Stimulated activated naive CD8-positive, alpha-beta T cell treated with anti-CD3 and anti-CD28 coated beads, Interleukin-15, amount 100 ng/mL, for 72 hours (primary cell): ENCODE measurements at regions not wholly inside any gene's neighbourhood (a gene's known extent, or its start where the extent isn't known, plus 50 kb on each side); places are given as distances from the start of the nearest gene placed in this dataset.
"Not testable (repeated sequence)": the region's sequence is repeated elsewhere in the genome, so short reads cannot be mapped to it uniquely, and the experiment has no call there.

Experiments
- ATAC-seq: fragments of 150-1000 bp; cut with Tn5 transposase; 2 replicates; pipeline ENCODE4 v1.10.0; 2021; ENCODE audit warnings: mild to moderate bottlenecking, moderate library complexity
- DNase-seq, 2 donors: peaks; one replicate each; pipeline ENCODE4 v3.0.0; 2021 to 2022
- H3K27ac Mint-ChIP-seq, 2 donors: one replicate each; pipeline ENCODE4 v1.8.0; 2022; ENCODE audit warnings: mild to moderate bottlenecking in 2 of 2, mixed read lengths in 2 of 2, moderate library complexity in 2 of 2
- H3K27me3 Mint-ChIP-seq: one replicate; pipeline ENCODE4 v1.8.0; 2022; ENCODE audit warnings: mixed read lengths
- H3K4me1 Mint-ChIP-seq: one replicate; pipeline ENCODE4 v1.8.0; 2022; ENCODE audit warnings: mild to moderate bottlenecking, mixed read lengths
- H3K4me3 Mint-ChIP-seq, 2 donors: one replicate each; pipeline ENCODE4 v1.8.0; 2022; ENCODE audit warnings: mild to moderate bottlenecking in 2 of 2, mixed read lengths in 2 of 2, moderate library complexity in 1 of 2
- H3K9me3 Mint-ChIP-seq, 2 donors: one replicate each; pipeline ENCODE4 v1.8.0; 2022; ENCODE audit warnings: mixed read lengths in 2 of 2

DNA sequence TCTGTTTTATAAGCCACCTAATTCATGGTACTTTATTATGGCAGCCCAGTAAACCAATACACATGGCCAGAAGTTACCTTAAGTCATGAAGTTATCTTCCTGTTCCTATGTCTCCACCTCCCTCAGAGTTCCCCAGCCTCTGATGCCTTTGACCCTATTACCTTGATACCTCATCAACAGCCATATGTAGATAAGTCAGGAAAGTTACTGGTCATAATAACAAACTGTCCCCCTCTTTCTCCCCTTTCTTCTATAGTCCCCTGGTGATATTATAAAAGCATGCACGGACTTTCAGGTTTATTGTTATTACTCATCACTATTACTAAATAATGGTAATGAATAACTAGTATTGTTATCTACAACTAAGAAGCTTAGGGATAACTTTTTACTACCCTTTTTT is 168.9 kb upstream of the FER start:
- no peak overlapping the region for H3K4me3 Mint-ChIP-seq
- peaks cover 12% of the 10 kb centered on the region for H3K27me3 Mint-ChIP-seq
- ATAC-seq (no peak), DNase-seq (no peak)
- H3K4me1 Mint-ChIP-seq = no peaks in the 10 kb centered on the region
- peaks cover 17 to 25% of the 10 kb centered on the region in 2 donors for H3K9me3 Mint-ChIP-seq
- H3K27ac Mint-ChIP-seq = no peak overlapping the region

- Mint-ChIP-seq H3K4me3 (no peak overlapping the region), H3K27ac (no peak overlapping the region), H3K9me3 (peaks cover under 1% of the 10 kb centered on the region in 2 donors), H3K4me1 (no peaks in the 10 kb centered on the region), H3K27me3 (peaks cover 13% of the 10 kb centered on the region)
- DNase-seq (no peak), ATAC-seq (no peak)
These were observed 180.3 kb upstream of the FER start for GRCh38 chr5:108567429-108567828.

DNA sequence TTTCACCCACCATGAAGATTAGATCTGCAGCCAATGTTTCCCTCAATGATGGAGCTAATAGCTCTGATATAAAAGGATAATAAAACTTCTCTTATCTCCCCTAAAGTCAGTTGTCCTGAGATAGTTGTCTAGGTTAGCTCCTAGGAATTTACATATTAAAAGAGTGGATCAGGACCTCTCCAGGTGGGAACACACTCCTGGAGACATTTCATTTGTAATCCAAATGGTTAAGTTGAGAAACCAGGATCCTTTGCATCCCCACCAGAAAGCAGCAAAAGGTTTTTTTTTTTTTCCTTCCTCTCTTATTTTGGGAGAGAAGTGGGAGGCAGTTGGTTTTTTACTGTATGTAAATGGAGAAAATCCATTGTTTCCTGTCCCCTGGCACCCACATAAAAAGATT is 182.5 kb upstream of the FBXL17 start:
- DNase-seq = no peak
- H3K4me3 Mint-ChIP-seq = no peak overlapping the region
- H3K27me3 Mint-ChIP-seq = peaks cover 10% of the 10 kb centered on the region
- no peaks in the 10 kb centered on the region for H3K9me3 Mint-ChIP-seq
- ATAC-seq = no peak
- H3K4me1 Mint-ChIP-seq = no peaks in the 10 kb centered on the region
- no peak overlapping the region for H3K27ac Mint-ChIP-seq

GRCh38 chr5:108562205-108562454 is 180.2 kb upstream of the FBXL17 start:
- Mint-ChIP-seq H3K4me3 (no peak overlapping the region), H3K4me1 (no peaks in the 10 kb centered on the region), H3K27me3 (peaks cover 10% of the 10 kb centered on the region), H3K27ac (no peak overlapping the region), H3K9me3 (no peaks in the 10 kb centered on the region)
- DNase-seq (no peak), ATAC-seq (no peak)

GRCh38 chr5:108561416-108562204 is 179.7 kb upstream of the FBXL17 start:
- H3K4me1 Mint-ChIP-seq = no peaks in the 10 kb centered on the region
- H3K4me3 Mint-ChIP-seq = no peak overlapping the region
- no peak overlapping the region for H3K27ac Mint-ChIP-seq
- no peaks in the 10 kb centered on the region for H3K9me3 Mint-ChIP-seq
- H3K27me3 Mint-ChIP-seq = peaks cover 10% of the 10 kb centered on the region
- DNase-seq (no peak), ATAC-seq (no peak)

DNA sequence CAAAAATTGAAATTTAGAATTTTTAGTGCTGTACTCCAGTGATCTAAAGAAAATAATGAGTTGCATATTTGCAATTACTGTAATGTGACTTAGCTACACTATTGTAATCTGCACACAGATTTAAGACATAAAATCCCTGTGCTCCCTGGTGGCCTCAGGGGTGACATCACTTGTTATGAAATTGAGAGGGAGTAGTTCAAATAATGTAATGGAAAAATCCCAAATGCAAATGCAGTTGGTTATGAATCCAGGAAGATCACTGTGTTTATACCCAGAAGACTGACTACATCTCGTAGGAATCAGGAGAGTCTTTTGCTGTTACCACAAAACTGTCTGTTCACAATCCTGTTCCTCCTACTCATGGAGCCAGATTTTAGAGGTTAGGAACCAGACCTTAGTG is 178.7 kb upstream of the FBXL17 start:
- no peak for DNase-seq
- Mint-ChIP-seq H3K4me1 (no peaks in the 10 kb centered on the region), H3K4me3 (no peak overlapping the region), H3K27me3 (peaks cover 9% of the 10 kb centered on the region), H3K9me3 (no peaks in the 10 kb centered on the region), H3K27ac (no peak overlapping the region)
- no peak for ATAC-seq

DNA sequence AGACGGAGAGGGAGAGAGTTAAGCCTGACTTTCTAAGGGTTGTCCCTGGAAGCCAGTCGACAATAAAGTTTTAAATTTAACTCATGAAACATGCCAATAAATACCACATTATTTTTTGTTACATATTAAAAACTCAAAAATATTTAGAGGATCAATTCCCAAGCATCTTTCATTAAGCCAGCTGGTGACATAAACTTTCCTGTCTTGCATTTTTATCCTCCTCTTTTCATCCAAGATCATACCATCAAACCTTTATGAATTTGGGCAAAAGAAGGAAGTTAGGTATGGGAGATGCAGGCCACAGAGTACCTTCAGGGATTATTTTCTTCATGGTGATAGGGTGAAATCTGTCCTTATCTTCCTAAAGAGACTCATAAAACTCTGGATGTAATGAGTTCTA is 178.3 kb upstream of the FBXL17 start:
- ATAC-seq = no peak
- no peak for DNase-seq
- no peak overlapping the region for H3K4me3 Mint-ChIP-seq
- H3K27ac Mint-ChIP-seq = no peak overlapping the region
- H3K4me1 Mint-ChIP-seq = no peaks in the 10 kb centered on the region
- peaks cover 5% of the 10 kb centered on the region for H3K27me3 Mint-ChIP-seq
- H3K9me3 Mint-ChIP-seq = no peaks in the 10 kb centered on the region

GRCh38 chr5:108558840-108559239 is 176.9 kb upstream of the FBXL17 start:
- H3K27me3 Mint-ChIP-seq, H3K9me3 Mint-ChIP-seq, H3K4me3 Mint-ChIP-seq, H3K27ac Mint-ChIP-seq, H3K4me1 Mint-ChIP-seq, ATAC-seq, DNase-seq: not testable (repeated sequence)

DNA sequence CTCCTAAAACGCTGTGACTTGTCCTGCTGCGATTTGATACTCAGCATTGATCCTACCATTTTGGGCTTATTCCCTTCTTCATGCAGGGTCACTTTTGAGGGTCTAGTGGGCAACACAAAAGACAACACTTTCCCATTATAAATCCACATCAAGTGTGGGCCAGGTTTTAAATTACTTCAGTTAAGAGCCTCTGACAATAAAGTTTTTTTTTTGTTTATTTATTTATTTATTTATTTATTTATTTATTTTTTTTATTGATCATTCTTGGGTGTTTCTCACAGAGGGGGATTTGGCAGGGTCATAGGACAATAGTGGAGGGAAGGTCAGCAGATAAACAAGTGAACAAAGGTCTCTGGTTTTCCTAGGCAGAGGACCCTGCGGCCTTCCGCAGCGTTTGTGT is 176.2 kb upstream of the FBXL17 start:
- not testable (repeated sequence) for H3K4me1 Mint-ChIP-seq, H3K27me3 Mint-ChIP-seq, H3K27ac Mint-ChIP-seq, H3K9me3 Mint-ChIP-seq, H3K4me3 Mint-ChIP-seq, DNase-seq, ATAC-seq

GRCh38 chr5:108557686-108558085 is 175.8 kb upstream of the FBXL17 start:
- Mint-ChIP-seq H3K27me3 (no peaks in the 10 kb centered on the region), H3K27ac (no peak overlapping the region), H3K4me1 (no peaks in the 10 kb centered on the region), H3K9me3 (no peaks in the 10 kb centered on the region), H3K4me3 (no peak overlapping the region)
- DNase-seq = no peak
- ATAC-seq = no peak

GRCh38 chr5:108556441-108557145 is 174.7 kb upstream of the FBXL17 start:
- DNase-seq (no peak), ATAC-seq (no peak)
- H3K4me1 Mint-ChIP-seq = no peaks in the 10 kb centered on the region
- H3K9me3 Mint-ChIP-seq = no peaks in the 10 kb centered on the region
- no peaks in the 10 kb centered on the region for H3K27me3 Mint-ChIP-seq
- no peak overlapping the region for H3K4me3 Mint-ChIP-seq
- H3K27ac Mint-ChIP-seq = no peak overlapping the region

DNA sequence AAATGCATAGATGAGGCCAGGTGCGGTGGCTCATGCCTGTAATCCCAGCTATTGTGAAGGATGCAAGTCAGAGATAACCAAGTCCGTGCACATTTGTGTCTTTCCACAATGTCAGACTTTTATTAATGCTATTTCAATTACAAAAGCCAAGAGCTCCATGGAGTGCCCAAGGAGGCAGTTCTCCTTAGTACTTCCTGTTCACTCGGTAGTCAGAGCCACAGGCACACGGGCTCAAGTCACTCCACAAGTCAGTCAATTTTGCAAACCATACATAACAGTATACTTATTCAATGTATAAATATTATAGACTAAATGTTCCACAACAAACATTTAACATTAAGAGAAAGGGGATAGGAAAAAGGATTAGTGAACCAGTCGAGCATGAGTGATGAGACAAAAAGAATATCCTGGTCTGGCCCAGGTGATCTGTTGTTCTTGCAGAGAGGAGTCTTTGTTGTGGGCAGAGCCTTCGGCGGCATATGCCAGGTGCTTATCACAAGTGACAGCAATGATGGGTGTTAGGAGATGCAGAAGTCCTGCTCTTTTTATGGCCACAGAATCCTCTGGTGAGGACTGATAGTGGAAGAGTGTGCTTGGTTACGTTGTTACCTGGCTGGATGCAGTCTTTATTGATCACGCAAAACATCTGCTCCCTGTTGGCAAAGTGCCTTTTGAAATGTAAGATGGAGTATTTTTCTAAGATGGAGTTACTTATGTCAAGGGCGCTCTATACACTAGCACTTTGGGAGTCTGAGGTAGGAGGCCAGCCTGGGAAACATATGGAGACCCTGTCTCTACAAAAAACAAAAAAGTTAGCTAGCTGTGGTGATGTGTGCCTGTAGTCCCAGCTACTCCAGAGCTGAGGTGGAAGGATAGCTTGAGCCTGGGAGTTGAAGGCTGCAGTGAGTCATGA is 167.0 kb upstream of the FBXL17 start:
- H3K27me3 Mint-ChIP-seq = peaks cover 12% of the 10 kb centered on the region
- no peak overlapping the region for H3K27ac Mint-ChIP-seq
- DNase-seq = no peak
- H3K4me1 Mint-ChIP-seq = no peaks in the 10 kb centered on the region
- ATAC-seq = no peak
- H3K9me3 Mint-ChIP-seq = no peaks in the 10 kb centered on the region
- no peak overlapping the region for H3K4me3 Mint-ChIP-seq

GRCh38 chr5:108546939-108547338 is 165.0 kb upstream of the FBXL17 start:
- ATAC-seq (no peak), DNase-seq (no peak)
- Mint-ChIP-seq H3K9me3 (no peaks in the 10 kb centered on the region), H3K27me3 (peaks cover 12% of the 10 kb centered on the region), H3K4me1 (no peaks in the 10 kb centered on the region), H3K4me3 (no peak overlapping the region), H3K27ac (no peak overlapping the region)

DNA sequence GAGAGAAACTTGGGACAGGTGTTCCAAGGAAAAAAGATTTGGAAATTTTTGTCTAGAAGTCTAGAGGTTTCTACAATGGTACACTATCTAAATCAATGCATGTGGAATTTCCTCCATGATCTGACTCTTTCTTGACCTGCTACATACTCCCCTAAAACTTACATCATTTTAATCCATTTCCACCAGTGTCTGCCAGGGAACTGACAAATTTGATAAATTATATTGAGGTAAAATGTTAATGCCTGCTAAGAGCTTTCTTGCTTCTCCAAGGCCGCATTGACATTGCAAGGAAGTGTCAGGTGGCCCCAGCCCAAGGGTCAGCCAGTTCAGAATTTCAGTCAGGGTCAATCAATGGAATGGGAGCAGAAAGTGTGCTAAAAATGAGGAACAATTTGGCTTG is 163.4 kb upstream of the FBXL17 start:
- Mint-ChIP-seq H3K27me3 (peaks cover 12% of the 10 kb centered on the region), H3K27ac (no peak overlapping the region), H3K9me3 (no peaks in the 10 kb centered on the region), H3K4me3 (no peak overlapping the region), H3K4me1 (no peaks in the 10 kb centered on the region)
- ATAC-seq = no peak
- no peak for DNase-seq

DNA sequence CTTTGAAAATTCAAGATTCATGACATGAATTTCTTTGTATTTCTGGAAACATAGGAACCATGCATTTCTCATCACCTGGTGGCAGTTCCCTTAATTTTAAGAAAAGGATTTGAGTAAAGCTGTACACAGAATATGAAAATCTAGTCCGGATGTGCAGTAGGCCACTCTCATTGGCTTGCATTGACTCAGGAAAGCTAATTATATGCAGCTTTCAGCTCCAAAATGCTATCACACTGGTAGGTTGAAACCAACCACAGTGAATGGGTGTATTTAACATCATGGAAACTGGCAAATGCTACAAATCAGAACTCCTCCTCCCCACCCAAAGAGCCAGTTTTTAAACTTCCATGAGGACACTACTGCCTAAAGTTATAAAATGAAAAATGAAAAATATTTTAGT is 161.6 kb upstream of the FBXL17 start:
- Mint-ChIP-seq H3K9me3 (no peaks in the 10 kb centered on the region), H3K27me3 (peaks cover 7% of the 10 kb centered on the region), H3K4me3 (no peak overlapping the region), H3K4me1 (no peaks in the 10 kb centered on the region), H3K27ac (no peak overlapping the region)
- DNase-seq = no peak
- ATAC-seq = no peak

GRCh38 chr5:108541836-108542235 is 159.9 kb upstream of the FBXL17 start:
- ATAC-seq (no peak), DNase-seq (no peak)
- H3K27ac Mint-ChIP-seq = no peak overlapping the region
- H3K4me1 Mint-ChIP-seq = no peaks in the 10 kb centered on the region
- peaks cover 10% of the 10 kb centered on the region for H3K27me3 Mint-ChIP-seq
- no peak overlapping the region for H3K4me3 Mint-ChIP-seq
- no peaks in the 10 kb centered on the region for H3K9me3 Mint-ChIP-seq
